Activated T-helper 1 cell treated with anti-CD3 and anti-CD28 coated beads, Interleukin-2, amount 50 U/mL, for 16 hours (primary cell): ENCODE measurements at regions not wholly inside any gene's neighbourhood (a gene's known extent, or its start where the extent isn't known, plus 50 kb on each side); places are given as distances from the start of the nearest gene placed in this dataset.

Experiments used
- DNase-seq, 2 donors: peaks; one replicate each; pipeline ENCODE4 v3.0.0-alpha.2; 2020; ENCODE audit warnings: low read depth in 1 of 2, low spot score in 1 of 2

GRCh38 chr5:56465769-56466135, 232.6 kb upstream of the ANKRD55 start:
- no peak for DNase-seq

- no peak for DNase-seq
Measured at GRCh38 chr5:56464935-56465768, 232.0 kb upstream of the ANKRD55 start.

DNA sequence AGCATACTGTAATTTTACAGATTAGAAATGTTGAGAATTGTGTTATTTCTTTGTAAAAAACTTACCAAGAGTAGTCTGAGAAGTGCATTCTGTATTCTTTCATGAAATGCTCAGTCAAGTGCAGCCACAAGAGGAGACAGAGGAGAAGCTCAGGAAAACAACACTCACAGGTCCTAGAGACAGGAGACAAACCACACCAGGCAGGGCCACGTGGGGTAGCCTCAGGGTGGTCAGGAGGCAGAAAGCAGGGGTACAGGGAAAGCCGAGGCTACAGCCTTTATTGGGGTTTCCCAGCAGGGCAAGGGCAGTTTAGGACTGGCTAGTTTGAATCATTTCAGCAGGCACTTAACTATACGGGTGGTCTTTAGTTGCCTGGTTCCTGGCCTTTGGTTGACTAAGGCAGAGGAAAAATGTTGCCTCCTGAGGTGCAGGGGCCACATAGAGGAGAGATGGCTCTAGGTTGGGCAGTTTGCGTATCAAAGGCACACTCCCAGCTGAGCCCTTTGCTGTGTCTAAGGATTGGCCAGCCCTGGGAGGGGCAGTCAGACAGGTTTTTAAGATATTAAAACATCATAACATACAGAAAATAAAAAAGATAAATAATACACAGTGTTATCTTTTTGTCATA, 230.9 kb upstream of the ANKRD55 start:
- no peak for DNase-seq

- DNase-seq: no peak
Measured at GRCh38 chr5:56461584-56461983, 228.5 kb upstream of the ANKRD55 start.

GRCh38 chr5:56460681-56461191, 227.6 kb upstream of the ANKRD55 start:
- no peak for DNase-seq

GRCh38 chr5:56460195-56460546, 227.0 kb upstream of the ANKRD55 start:
- no peak for DNase-seq

GRCh38 chr5:56459394-56460194, 226.5 kb upstream of the ANKRD55 start:
- no peak for DNase-seq

- no peak for DNase-seq
Measured at GRCh38 chr5:56457887-56458812, 225.0 kb upstream of the ANKRD55 start.

DNA sequence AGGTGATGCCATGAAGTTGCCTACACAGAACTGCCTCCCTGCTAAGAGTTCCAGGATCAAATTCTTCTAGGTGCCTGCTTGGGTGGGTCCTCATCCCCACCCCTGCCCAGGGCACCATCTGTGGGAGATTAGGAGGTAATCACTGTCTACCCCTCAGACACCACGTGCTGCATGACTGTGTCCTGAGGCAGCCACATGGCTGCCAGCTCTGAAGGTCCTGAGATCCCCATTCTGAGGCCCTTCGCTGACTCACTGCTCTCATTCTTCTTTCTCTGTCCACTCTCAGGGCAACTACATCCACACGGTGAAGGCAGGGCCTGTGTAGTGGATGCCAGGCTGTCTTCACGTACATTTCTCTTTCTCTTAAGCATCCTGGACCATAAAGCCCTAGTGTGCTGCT, 222.9 kb upstream of the ANKRD55 start:
- DNase-seq: no peak

DNA sequence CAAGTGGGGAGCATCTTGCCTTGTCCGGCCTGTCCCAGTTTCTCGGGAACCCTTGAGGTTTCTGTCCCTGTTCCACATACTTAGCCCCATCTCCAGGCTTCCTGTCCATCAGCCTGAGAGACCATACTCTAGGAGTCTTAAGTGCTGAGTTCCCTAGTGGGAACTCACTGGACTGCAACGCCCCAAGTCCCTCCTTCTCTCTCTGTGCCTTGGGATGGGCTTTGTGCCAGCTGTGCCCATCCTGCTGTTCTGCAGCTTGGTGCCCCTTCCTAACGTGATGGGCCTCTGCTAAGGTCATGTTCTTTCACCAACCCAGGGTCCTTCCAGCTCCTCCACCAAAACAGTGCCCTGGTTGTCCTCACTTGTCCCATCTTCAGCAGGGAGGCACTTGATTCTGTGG, 222.3 kb upstream of the ANKRD55 start:
- no peak for DNase-seq

GRCh38 chr5:56454219-56454862, 221.2 kb upstream of the ANKRD55 start:
- no peak for DNase-seq

- no peak for DNase-seq
Measured at GRCh38 chr5:56451742-56452141, 218.6 kb upstream of the ANKRD55 start.

GRCh38 chr5:56450766-56451165, 217.6 kb upstream of the ANKRD55 start:
- no peak for DNase-seq

DNA sequence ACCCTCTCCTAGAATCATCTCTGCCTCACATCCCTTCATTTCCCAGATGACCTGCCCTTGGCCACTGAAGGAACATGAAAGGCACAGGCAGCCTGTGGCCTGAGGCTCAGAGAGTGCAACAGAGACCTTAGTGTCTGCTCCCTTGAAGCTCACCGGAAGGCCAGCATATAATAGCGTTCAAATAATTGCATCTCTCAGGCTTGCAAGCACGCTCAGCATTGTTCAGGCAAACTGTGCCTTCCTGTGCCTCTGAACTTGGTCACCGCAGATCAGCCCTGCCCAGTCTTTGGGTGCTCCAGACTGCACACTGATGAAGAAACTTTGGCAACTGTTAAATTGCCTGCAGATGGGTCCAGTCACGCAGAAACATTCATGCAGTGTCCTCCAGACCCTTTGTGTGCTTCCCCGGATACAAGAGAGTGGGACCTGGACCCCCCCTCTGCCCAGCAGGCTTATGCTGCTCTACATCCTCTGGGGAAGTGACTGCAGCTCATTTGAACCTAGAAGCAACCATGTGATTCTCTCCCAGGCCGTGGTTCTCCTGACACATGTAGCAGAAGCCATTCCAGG, 216.0 kb upstream of the ANKRD55 start:
- no peak for DNase-seq

GRCh38 chr5:56447656-56448055, 214.5 kb upstream of the ANKRD55 start:
- DNase-seq: no peak

DNA sequence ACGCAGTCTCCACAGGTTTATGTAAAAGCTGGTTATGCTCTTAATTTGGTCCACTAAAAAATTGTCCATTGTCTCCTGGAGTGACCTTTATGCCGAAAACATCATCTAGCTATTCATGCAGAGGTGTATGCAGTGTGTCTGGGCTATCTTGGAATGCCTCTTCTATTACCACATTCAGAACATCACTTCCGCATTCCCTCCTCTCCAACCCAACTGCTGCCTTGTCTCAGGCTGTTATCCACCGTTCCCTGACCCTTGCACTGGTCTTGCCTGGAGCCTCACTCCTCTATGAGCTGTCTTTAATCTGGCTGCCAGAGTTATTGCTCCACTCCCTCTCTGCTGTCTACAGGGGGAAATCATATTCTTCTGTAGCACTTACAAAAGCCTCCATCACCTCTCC, 214.1 kb upstream of the ANKRD55 start:
- no peak for DNase-seq

- DNase-seq: no peak
Measured at GRCh38 chr5:56446728-56447127, 213.6 kb upstream of the ANKRD55 start.

- DNase-seq: no peak
Measured at GRCh38 chr5:56443826-56444225, 210.7 kb upstream of the ANKRD55 start.

DNA sequence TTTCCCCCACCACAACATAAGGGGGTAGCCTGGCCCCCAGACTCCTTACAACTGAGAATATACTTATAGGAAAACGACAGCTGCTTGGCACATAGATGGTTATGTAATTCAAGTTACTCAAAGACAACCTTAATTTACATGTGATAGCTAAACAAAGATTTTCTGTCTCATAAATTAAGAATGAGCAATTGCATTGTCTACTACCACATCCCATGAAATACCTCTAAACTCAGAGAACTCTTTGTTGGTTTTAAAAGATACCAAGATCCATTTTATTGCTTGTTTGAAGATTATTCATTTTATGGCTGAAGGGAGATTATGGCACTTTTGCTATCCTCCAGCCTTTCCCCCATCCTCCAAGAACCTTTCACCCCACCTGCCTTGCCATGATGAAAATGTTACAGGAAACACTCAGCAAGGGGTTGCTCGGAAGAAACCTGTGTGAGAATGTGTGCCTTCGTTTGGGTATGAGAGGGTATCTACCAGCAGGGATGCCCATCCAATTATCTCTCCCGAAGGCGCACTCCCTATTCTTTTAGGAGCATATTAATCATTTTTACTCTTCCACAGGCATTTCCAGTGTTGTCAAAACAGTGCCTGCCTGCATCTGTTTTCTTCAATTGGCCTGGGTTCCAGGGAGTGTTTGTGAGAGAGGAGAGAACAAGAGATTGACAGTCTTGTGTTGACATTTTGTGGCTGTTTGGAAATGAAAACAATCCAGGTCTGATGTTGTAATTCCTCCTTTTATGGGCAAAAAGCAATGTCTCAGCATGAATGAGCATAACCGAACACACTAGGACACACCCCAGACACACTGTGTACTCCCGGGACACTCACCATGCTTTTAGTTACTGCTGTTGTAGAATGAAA, 208.0 kb upstream of the ANKRD55 start:
- DNase-seq: no peak
